HG02870 (cell line): ENCODE measurements at regions not wholly inside any gene's neighbourhood (a gene's known extent, or its start where the extent isn't known, plus 50 kb on each side); places are given as distances from the start of the nearest gene placed in this dataset.

ENCODE experiments used
- ATAC-seq: cut with Tn5 transposase; IDR thresholded peaks from one replicate; pipeline ENCODE4 v1.9.1; 2021; ENCODE audit warnings: mild to moderate bottlenecking, moderate library complexity; ENCODE audit not compliant: unreplicated experiment

DNA sequence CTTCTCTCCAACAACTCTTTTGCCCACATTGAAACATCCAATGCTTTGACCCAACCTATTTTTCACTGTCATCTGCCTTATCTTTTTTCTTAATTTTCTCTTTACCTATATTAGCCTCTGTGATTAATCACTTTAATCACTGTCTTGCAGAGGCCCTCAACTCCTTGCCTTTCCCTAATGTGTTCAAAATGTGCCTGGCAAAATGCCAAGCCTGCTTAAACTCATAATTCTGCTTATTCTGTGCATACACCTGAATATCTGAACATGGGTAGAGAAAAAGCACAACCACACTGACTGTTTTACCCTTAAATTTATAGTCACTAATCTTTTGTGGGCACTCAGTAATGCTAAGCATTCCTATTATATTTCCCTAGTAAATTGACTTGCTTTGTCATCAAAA is 63.0 kb upstream of the GALNT13 start:
- no peak for ATAC-seq

DNA sequence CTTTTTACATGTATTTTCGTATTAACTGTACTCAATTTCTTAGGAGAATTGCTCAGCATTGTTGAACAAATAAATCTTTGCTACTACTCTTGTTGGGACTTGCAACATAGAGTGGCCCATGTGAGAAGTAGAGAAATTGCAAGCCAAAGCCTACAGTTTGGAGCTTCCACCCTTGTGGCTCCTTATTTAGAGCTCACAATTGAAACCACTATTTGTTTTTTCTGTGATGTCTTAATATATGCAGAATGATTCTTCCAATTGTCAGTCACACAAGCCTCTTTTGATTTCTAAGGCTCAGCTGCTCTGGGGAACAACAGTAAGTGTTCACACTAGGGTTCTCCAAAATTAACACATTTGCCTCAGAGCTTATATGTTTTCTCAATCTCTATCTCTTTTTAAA is 60.2 kb upstream of the GALNT13 start:
- no peak for ATAC-seq

DNA sequence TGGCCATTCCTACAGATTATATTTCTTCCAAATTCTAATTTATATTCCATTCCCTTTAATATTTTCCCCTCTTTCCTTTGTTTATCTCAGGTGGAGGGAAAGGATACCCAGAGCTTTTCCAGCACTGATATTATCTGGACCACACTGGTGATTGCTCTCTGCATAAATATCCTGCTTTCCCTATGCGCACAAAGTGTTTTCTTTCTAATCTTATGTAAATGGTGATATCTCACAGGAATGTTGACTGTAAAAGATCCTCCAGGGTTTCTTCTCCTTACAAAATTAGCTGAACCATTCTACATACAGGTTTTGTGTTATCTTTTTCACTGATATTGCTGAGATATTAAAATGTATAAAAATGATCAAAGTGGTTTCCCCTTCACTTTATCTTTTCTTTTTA is 59.1 kb upstream of the GALNT13 start:
- no peak for ATAC-seq

GRCh38 chr2:153818242-153818641 is 53.5 kb upstream of the GALNT13 start:
- ATAC-seq = no peak

- no peak for ATAC-seq
Measured at GRCh38 chr2:153819074-153819473, 52.6 kb upstream of the GALNT13 start.

- no peak for ATAC-seq
Measured at GRCh38 chr2:153819501-153819900, 52.2 kb upstream of the GALNT13 start.
